OCI-LY3 (cell line): ENCODE measurements at regions not wholly inside any gene's neighbourhood (a gene's known extent, or its start where the extent isn't known, plus 50 kb on each side); places are given as distances from the start of the nearest gene placed in this dataset.

Experiments
- H2AFZ ChIP-seq: fragments of 200-600, 300-600 bp; shearing (Covaris generic); 2 replicates; pipeline ENCODE4 v1.6.0; 2014; ENCODE audit warnings: antibody characterized with exemption, low read depth, low read length
- H3K27ac ChIP-seq: fragments of 200-600, 300-600 bp; sonication (generic); 2 replicates; pipeline ENCODE4 v1.5.1; 2014; ENCODE audit warnings: mild to moderate bottlenecking, low read length, moderate library complexity, mixed read lengths
- H3K27me3 ChIP-seq: fragments of 200-600, 300-600 bp; sonication (generic); 2 replicates; pipeline ENCODE4 v1.6.1; 2014; ENCODE audit warnings: low read depth, low read length, mixed read lengths
- H3K36me3 ChIP-seq: fragments of 200-600, 300-600 bp; sonication (generic); replicated peaks from 2 replicates; pipeline ENCODE3; 2014; ENCODE audit warnings: low read depth, low read length, mixed read lengths
- H3K4me1 ChIP-seq: fragments of 300-600, 200-600 bp; sonication (generic); 2 replicates; pipeline ENCODE4 v1.6.1; 2014; ENCODE audit warnings: low read length, mixed read lengths
- H3K4me2 ChIP-seq: fragments of 200-600, 300-600 bp; sonication (generic); 2 replicates; pipeline ENCODE4 v1.6.1; 2014; ENCODE audit warnings: low read length, mixed read lengths
- H3K4me3 ChIP-seq: fragments of 300-600, 200-600 bp; sonication (generic); 2 replicates; pipeline ENCODE4 v1.5.1; 2014; ENCODE audit warnings: antibody characterized with exemption, mild to moderate bottlenecking, low read length, moderate library complexity
- H3K79me2 ChIP-seq: fragments of 300-600, 200-600 bp; shearing (Covaris generic); 2 replicates; pipeline ENCODE4 v1.6.1; 2014; ENCODE audit warnings: mild to moderate bottlenecking, low read length, mixed read lengths
- H3K9ac ChIP-seq: fragments of 300-600, 200-600 bp; shearing (Covaris generic); 2 replicates; pipeline ENCODE4 v1.6.0; 2014; ENCODE audit warnings: mild to moderate bottlenecking, low read length, moderate library complexity
- H3K9me3 ChIP-seq: fragments of 200-600, 300-600 bp; shearing (Covaris generic); 2 replicates; pipeline ENCODE4 v1.6.1; 2014; ENCODE audit warnings: low read length, mixed read lengths; ENCODE audit not compliant: insufficient read depth
- H4K20me1 ChIP-seq: fragments of 200-600, 300-600 bp; sonication (generic); 2 replicates; pipeline ENCODE4 v1.6.1; 2016; ENCODE audit warnings: low read length, mixed read lengths; ENCODE audit not compliant: insufficient read depth
- CTCF ChIP-seq: fragments of 200-600, 300-600 bp; sonication (generic); IDR thresholded peaks from 2 replicates; pipeline ENCODE4 v1.5.1; 2014; ENCODE audit warnings: antibody characterized with exemption, low read length, low read depth
- EZH2phosphoT487 ChIP-seq: fragments of 200-600 bp; shearing (Covaris generic); IDR thresholded peaks from 2 replicates; pipeline ENCODE4 v1.6.1; 2018; ENCODE audit warnings: antibody characterized with exemption, mixed run types, low read depth

- no peaks in the 10 kb centered on the region for H3K36me3 ChIP-seq
- no peak for TF ChIP-seq EZH2phosphoT487
- no peak for TF ChIP-seq CTCF
- no peak overlapping the region for H2AFZ ChIP-seq
- H3K4me1 ChIP-seq = no peaks in the 10 kb centered on the region
- no peaks in the 10 kb centered on the region for H3K27me3 ChIP-seq
- H3K4me2 ChIP-seq = no peak overlapping the region
- H3K79me2 ChIP-seq = no peaks in the 10 kb centered on the region
- H3K9ac ChIP-seq = no peak overlapping the region
- H3K27ac ChIP-seq = no peak overlapping the region
- H3K9me3 ChIP-seq = no peaks in the 10 kb centered on the region
- no peaks in the 10 kb centered on the region for H4K20me1 ChIP-seq
- H3K4me3 ChIP-seq = no peak overlapping the region
Measured at GRCh38 chrX:155766321-155766720, 114.8 kb upstream of the VAMP7 start.

- TF ChIP-seq EZH2phosphoT487 (no peak), CTCF (no peak)
- no peaks in the 10 kb centered on the region for H3K4me1 ChIP-seq
- H3K27me3 ChIP-seq = no peaks in the 10 kb centered on the region
- H2AFZ ChIP-seq = no peak overlapping the region
- no peaks in the 10 kb centered on the region for H4K20me1 ChIP-seq
- H3K79me2 ChIP-seq = no peaks in the 10 kb centered on the region
- H3K27ac ChIP-seq = no peak overlapping the region
- no peaks in the 10 kb centered on the region for H3K9me3 ChIP-seq
- no peak overlapping the region for H3K4me2 ChIP-seq
- no peak overlapping the region for H3K9ac ChIP-seq
- H3K4me3 ChIP-seq = no peak overlapping the region
- no peaks in the 10 kb centered on the region for H3K36me3 ChIP-seq
Measured at GRCh38 chrX:155761185-155761584, 120.0 kb upstream of the VAMP7 start.

GRCh38 chrX:155757046-155757759, 123.9 kb upstream of the VAMP7 start:
- TF ChIP-seq EZH2phosphoT487 = no peak
- no peak for TF ChIP-seq CTCF
- no peaks in the 10 kb centered on the region for H3K36me3 ChIP-seq
- H2AFZ ChIP-seq = no peak overlapping the region
- H3K79me2 ChIP-seq = no peaks in the 10 kb centered on the region
- H4K20me1 ChIP-seq = no peaks in the 10 kb centered on the region
- no peak overlapping the region for H3K4me3 ChIP-seq
- no peak overlapping the region for H3K27ac ChIP-seq
- H3K4me2 ChIP-seq = no peak overlapping the region
- H3K9me3 ChIP-seq = no peaks in the 10 kb centered on the region
- H3K4me1 ChIP-seq = no peaks in the 10 kb centered on the region
- no peaks in the 10 kb centered on the region for H3K27me3 ChIP-seq
- H3K9ac ChIP-seq = no peak overlapping the region

DNA sequence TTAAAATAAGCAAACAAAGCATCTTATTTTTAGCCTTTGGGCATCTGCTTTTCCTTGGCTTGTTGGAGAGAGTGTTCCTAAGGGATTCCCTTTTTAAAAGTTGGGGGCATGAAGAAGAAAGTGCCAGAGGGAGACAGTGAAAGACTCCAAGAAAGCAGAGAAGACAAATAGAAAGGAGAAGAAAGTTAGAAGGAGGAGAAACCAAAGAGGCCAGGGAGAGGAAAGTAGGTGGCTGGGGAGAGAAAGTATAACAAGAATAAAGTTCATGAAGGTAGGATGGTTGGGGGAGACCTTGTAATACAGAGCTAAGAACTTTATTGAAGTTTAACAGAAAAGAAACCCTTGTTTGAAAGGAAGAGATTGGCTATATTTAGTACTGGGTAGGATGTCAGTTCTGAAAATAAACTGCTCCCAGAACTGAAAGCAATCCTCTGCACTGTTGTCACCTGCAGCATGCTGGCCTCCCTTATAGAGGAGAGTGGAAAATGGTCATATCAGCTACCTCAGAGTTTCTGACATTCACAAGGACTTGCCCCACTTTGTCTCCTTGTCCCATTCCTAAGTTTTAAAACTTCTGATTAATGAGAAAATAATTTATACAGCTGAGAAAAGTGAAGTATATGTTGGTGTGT, 125.3 kb upstream of the VAMP7 start:
- no peak overlapping the region for H3K27ac ChIP-seq
- no peaks in the 10 kb centered on the region for H4K20me1 ChIP-seq
- H3K9ac ChIP-seq = no peak overlapping the region
- H3K4me1 ChIP-seq = no peaks in the 10 kb centered on the region
- no peak for TF ChIP-seq CTCF
- no peak for TF ChIP-seq EZH2phosphoT487
- H3K36me3 ChIP-seq = no peaks in the 10 kb centered on the region
- no peak overlapping the region for H3K4me3 ChIP-seq
- no peak overlapping the region for H2AFZ ChIP-seq
- H3K27me3 ChIP-seq = no peaks in the 10 kb centered on the region
- H3K79me2 ChIP-seq = no peaks in the 10 kb centered on the region
- H3K9me3 ChIP-seq = no peaks in the 10 kb centered on the region
- H3K4me2 ChIP-seq = no peak overlapping the region
